ENCODE measurements at regions not wholly inside any gene's neighbourhood (a gene's known extent, or its start where the extent isn't known, plus 50 kb on each side); places are given as distances from the start of the nearest gene placed in this dataset.

DNA sequence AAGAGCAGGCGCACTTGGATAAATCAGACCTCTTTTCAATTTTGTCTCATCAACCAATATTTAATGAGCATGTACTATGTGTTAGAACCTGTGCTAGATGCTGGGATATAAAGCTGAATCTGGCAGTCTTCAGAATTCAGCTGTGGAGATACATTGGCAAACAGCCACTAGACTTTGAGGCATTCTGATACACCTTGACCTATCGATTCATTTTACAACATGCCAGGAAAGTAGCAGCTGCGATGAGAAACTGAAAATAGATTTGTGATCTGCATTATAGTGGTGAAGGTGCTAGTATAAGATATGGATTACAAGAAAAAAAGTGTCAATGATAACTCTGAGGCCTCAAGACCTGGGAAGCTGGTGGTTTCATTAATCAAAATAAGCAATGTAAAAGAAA lies 1338.1 kb upstream of the TENM4 start:
- Histone ChIP-seq H3K27me3 (ENCODE audit: insufficient read depth, low read length) (no peaks in the 10 kb centered on the region), H3K36me3 (ENCODE audit: insufficient read depth, low read length) (no peaks in the 10 kb centered on the region), H3K9me2 (ENCODE audit: low read depth, low read length) (no peaks in the 10 kb centered on the region), H3K4me2 (ENCODE audit: low read length) (no peak overlapping the region), H4K20me1 (ENCODE audit: insufficient read depth, low read length) (no peaks in the 10 kb centered on the region), H3K4me3 (ENCODE audit: low read depth, low read length, poor library complexity, severe bottlenecking) (no peak overlapping the region), H2AFZ (ENCODE audit: low read length) (no peak overlapping the region), H3K9me3 (ENCODE audit: low read length) (no peaks in the 10 kb centered on the region), H3K9ac (ENCODE audit: low read length) (no peak overlapping the region), H3K4me1 (ENCODE audit: insufficient read depth, low read length, severe bottlenecking) (no peaks in the 10 kb centered on the region), H3F3A (ENCODE audit: insufficient read depth, low read length) (no peaks in the 10 kb centered on the region), H3K79me2 (ENCODE audit: insufficient read depth, low read length) (no peaks in the 10 kb centered on the region), H3K27ac (ENCODE audit: low read depth, low read length, poor library complexity, severe bottlenecking) (no peak overlapping the region)
- TF ChIP-seq EZH2 (IDR thresholded peaks at IDR 0.05; ENCODE audit: borderline replicate concordance, low read length) = no peak

DNA sequence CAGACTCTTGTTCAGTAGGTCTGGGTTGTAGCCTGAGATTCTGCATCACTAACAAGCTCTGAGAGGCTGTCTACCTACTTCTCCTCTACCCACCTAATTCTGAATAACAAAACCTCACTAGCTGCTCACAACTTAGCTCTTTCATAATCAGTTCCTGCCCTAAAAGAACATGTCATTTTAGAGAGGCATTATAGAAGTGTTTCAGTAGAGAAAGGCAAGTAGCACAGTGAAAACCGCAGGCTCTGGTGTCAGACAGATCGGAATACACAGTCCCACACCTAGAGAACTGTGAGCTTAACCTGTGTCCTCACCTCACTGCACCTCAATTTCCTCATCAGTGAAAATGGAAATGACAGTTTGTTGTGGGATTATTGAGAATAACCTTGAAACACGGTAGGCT lies 1337.6 kb upstream of the TENM4 start:
- Histone ChIP-seq H3K4me3 (ENCODE audit: low read depth, low read length, poor library complexity, severe bottlenecking) (no peak overlapping the region), H3K9me2 (ENCODE audit: low read depth, low read length) (no peaks in the 10 kb centered on the region), H3K79me2 (ENCODE audit: insufficient read depth, low read length) (no peaks in the 10 kb centered on the region), H3K27ac (ENCODE audit: low read depth, low read length, poor library complexity, severe bottlenecking) (no peak overlapping the region), H3K36me3 (ENCODE audit: insufficient read depth, low read length) (no peaks in the 10 kb centered on the region), H3K9ac (ENCODE audit: low read length) (no peak overlapping the region), H3K4me2 (ENCODE audit: low read length) (no peak overlapping the region), H2AFZ (ENCODE audit: low read length) (no peak overlapping the region), H3K9me3 (ENCODE audit: low read length) (no peaks in the 10 kb centered on the region), H3K27me3 (ENCODE audit: insufficient read depth, low read length) (no peaks in the 10 kb centered on the region), H4K20me1 (ENCODE audit: insufficient read depth, low read length) (no peaks in the 10 kb centered on the region), H3K4me1 (ENCODE audit: insufficient read depth, low read length, severe bottlenecking) (no peaks in the 10 kb centered on the region), H3F3A (ENCODE audit: insufficient read depth, low read length) (no peaks in the 10 kb centered on the region)
- TF ChIP-seq EZH2 (IDR thresholded peaks at IDR 0.05; ENCODE audit: borderline replicate concordance, low read length) = no peak
- TF ChIP-seq CTCF (IDR thresholded peaks at IDR 0.05; ENCODE audit: low read length) = no peak

DNA sequence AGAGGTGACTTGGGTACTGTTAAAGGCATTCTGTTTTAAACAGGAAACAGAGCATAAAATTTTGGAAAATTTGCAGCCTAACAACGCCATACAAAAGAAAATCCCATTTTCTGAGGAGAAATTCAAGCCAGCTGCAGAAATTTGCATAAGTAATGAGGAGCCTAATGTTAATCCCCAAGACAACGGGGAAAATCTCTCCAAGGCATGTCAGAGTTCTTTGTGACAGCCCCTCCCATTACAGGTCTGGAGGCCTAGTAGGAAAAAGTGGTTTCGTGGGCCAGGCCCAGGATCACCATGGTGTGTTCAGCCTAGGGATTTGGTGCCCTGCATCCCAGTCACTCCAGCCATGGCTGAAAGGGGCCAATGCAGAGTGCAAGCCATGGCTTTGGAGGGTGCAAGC lies 1333.1 kb upstream of the TENM4 start:
- H3K27ac ChIP-seq (ENCODE audit: low read depth, low read length, poor library complexity, severe bottlenecking) = no peak overlapping the region
- no peaks in the 10 kb centered on the region for H3K79me2 ChIP-seq (ENCODE audit: insufficient read depth, low read length)
- H3K4me1 ChIP-seq (ENCODE audit: insufficient read depth, low read length, severe bottlenecking) = no peaks in the 10 kb centered on the region
- H2AFZ ChIP-seq (ENCODE audit: low read length) = no peak overlapping the region
- H3F3A ChIP-seq (ENCODE audit: insufficient read depth, low read length) = no peaks in the 10 kb centered on the region
- H3K4me3 ChIP-seq (ENCODE audit: low read depth, low read length, poor library complexity, severe bottlenecking) = no peak overlapping the region
- H3K27me3 ChIP-seq (ENCODE audit: insufficient read depth, low read length) = no peaks in the 10 kb centered on the region
- H4K20me1 ChIP-seq (ENCODE audit: insufficient read depth, low read length) = no peaks in the 10 kb centered on the region
- no peaks in the 10 kb centered on the region for H3K9me2 ChIP-seq (ENCODE audit: low read depth, low read length)
- no peak overlapping the region for H3K9ac ChIP-seq (ENCODE audit: low read length)
- no peaks in the 10 kb centered on the region for H3K36me3 ChIP-seq (ENCODE audit: insufficient read depth, low read length)
- no peak for TF ChIP-seq CTCF (IDR thresholded peaks at IDR 0.05; ENCODE audit: low read length)
- no peak for TF ChIP-seq EZH2 (IDR thresholded peaks at IDR 0.05; ENCODE audit: borderline replicate concordance, low read length)
- no peak overlapping the region for H3K4me2 ChIP-seq (ENCODE audit: low read length)
- H3K9me3 ChIP-seq (ENCODE audit: low read length) = no peaks in the 10 kb centered on the region

GRCh38 chr11:80771017-80771416 lies 1330.2 kb upstream of the TENM4 start:
- Histone ChIP-seq H3K4me2 (ENCODE audit: low read length) (no peak overlapping the region), H3K9ac (ENCODE audit: low read length) (no peak overlapping the region), H3K9me2 (ENCODE audit: low read depth, low read length) (no peaks in the 10 kb centered on the region), H3K4me1 (ENCODE audit: insufficient read depth, low read length, severe bottlenecking) (no peaks in the 10 kb centered on the region), H3K4me3 (ENCODE audit: low read depth, low read length, poor library complexity, severe bottlenecking) (no peak overlapping the region), H3K27me3 (ENCODE audit: insufficient read depth, low read length) (no peaks in the 10 kb centered on the region), H3K27ac (ENCODE audit: low read depth, low read length, poor library complexity, severe bottlenecking) (no peak overlapping the region), H3K79me2 (ENCODE audit: insufficient read depth, low read length) (no peaks in the 10 kb centered on the region), H3K9me3 (ENCODE audit: low read length) (no peaks in the 10 kb centered on the region), H3F3A (ENCODE audit: insufficient read depth, low read length) (no peaks in the 10 kb centered on the region), H4K20me1 (ENCODE audit: insufficient read depth, low read length) (no peaks in the 10 kb centered on the region), H2AFZ (ENCODE audit: low read length) (no peak overlapping the region), H3K36me3 (ENCODE audit: insufficient read depth, low read length) (no peaks in the 10 kb centered on the region)
- no peak for TF ChIP-seq CTCF (IDR thresholded peaks at IDR 0.05; ENCODE audit: low read length)
- TF ChIP-seq EZH2 (IDR thresholded peaks at IDR 0.05; ENCODE audit: borderline replicate concordance, low read length) = no peak

Data from OCI-LY1 (cell line).